ENCODE measurements at regions not wholly inside any gene's neighbourhood (a gene's known extent, or its start where the extent isn't known, plus 50 kb on each side); places are given as distances from the start of the nearest gene placed in this dataset.
A peak's percentile ranks its signal among the peaks of the same experiment; 100 is the strongest.

DNA sequence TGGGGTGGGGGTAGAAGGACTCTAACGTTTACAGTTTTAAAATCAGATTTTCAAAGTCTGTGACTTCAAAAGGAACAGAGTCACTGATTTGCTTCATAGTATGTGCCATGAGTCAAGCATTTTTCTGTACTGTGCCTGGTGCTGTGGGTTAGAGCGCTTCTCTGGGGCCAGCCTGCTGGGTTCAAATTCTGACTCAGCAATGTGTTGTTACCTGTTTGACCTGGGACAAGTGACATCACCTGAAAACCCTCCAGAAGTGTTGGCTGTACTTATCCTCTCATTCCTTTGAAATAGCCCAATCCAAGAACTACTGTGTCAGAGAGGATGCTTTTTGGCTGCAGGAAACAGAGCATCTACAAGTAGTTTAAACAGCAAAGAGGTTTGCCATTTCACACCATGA lies 101.7 kb downstream of the LSM3 start:
- Histone ChIP-seq H3K9ac (ENCODE audit: low read depth, low read length) (no peak overlapping the region), H3K79me1 (ENCODE audit: low read depth in 1 of 2, low read length in 2 of 2) (no peaks in the 10 kb centered on the region), H4K8ac (ENCODE audit: low read depth in 2 of 2, low read length in 2 of 2) (no peak overlapping the region), H3K4ac (ENCODE audit: low read depth, low read length) (no peak overlapping the region), H3K9me3 (ENCODE audit: control insufficient read depth, insufficient read depth, low read length) (no peaks in the 10 kb centered on the region), H4K5ac (ENCODE audit: low read depth, low read length) (no peak overlapping the region), H3K18ac (ENCODE audit: low read depth, low read length) (no peak overlapping the region), H2AK5ac (ENCODE audit: low read depth, low read length) (no peak overlapping the region), H3K14ac (replicated peaks; ENCODE audit: low read depth, low read length) (no peak overlapping the region), H3K27me3 (ENCODE audit: control insufficient read depth, insufficient read depth, low read length) (peaks cover 5% of the 10 kb centered on the region), H3K4me2 (ENCODE audit: low read depth, low read length) (no peak overlapping the region), H2BK5ac (ENCODE audit: low read depth, low read length, poor library complexity, severe bottlenecking) (no peak overlapping the region), H2BK20ac (ENCODE audit: low read depth, low read length) (no peak overlapping the region), H2BK120ac (ENCODE audit: low read depth, low read length) (no peak overlapping the region), H2AK9ac (replicated peaks; ENCODE audit: low read depth, low read length, poor library complexity) (no peak overlapping the region), H2BK15ac (ENCODE audit: low read depth, low read length) (no peak overlapping the region), H3K23ac (ENCODE audit: low read depth, low read length) (no peak overlapping the region), H3K27ac (ENCODE audit: insufficient read depth, low read length) (no peak overlapping the region), H3K4me3 (ENCODE audit: insufficient read depth, low read depth, low read length) (no peak overlapping the region), H2AFZ (replicated peaks; ENCODE audit: low read length, poor library complexity) (no peak overlapping the region), H3K36me3 (ENCODE audit: control insufficient read depth, insufficient read depth, low read length) (no peaks in the 10 kb centered on the region), H4K91ac (ENCODE audit: insufficient read depth, low read depth, low read length) (no peak overlapping the region), H3K9me1 (ENCODE audit: insufficient read depth, low read length) (peaks cover 10% of the 10 kb centered on the region; the same call in 1 of the 2 replicates), H3K56ac (ENCODE audit: extremely low read depth, insufficient read depth, low read length) (no peak overlapping the region), H4K20me1 (ENCODE audit: insufficient read depth, low read length) (no peaks in the 10 kb centered on the region), H3K4me1 (ENCODE audit: control insufficient read depth, insufficient read depth, low read length) (no peaks in the 10 kb centered on the region; the same call in 1 of the 2 replicates)
- dilution Hi-C loops (cut with HindIII; ENCODE audit: low sequenced_read_pairs, unreplicated experiment), result no loop called here
- no CpG with 5 or more reads among the region's 2 CpGs for WGBS, 2 experiments (ENCODE audit: extremely low coverage in 2 of 2, insufficient read length in 1 of 2)
- ATAC-seq (ENCODE audit: low read depth), result no peak
- intact Hi-C loops (cut with micrococcal nuclease), result no loop called here
- BruUV-seq (replicated peaks), result no TSS peak
- POLR2A ChIA-PET (ENCODE audit: unreplicated experiment), result no interaction called here
- TF ChIP-seq CHD1 (IDR thresholded peaks at IDR 0.05; ENCODE audit: low read depth, low read length), result no peak
- peak; percentile 28; the same call in 1 of the 2 replicates for TF ChIP-seq MAFK (IDR thresholded peaks at IDR 0.05; ENCODE audit: low read depth, low read length)
- TF ChIP-seq MXI1 (IDR thresholded peaks at IDR 0.05; ENCODE audit: borderline replicate concordance, low read depth, low read length), result no peak
- peak; percentile 23 for DNase-seq
- in situ Hi-C loops (cut with MboI; ENCODE audit: low sequenced_read_pairs), result no loop called here
- CTCF ChIA-PET, result interaction anchor here (0.8 kb wide), 1 partner anchor 177 kb away, joined by 3 read pairs; no protein-coding TSS in a partner anchor
